ENCODE measurements at regions not wholly inside any gene's neighbourhood (a gene's known extent, or its start where the extent isn't known, plus 50 kb on each side); places are given as distances from the start of the nearest gene placed in this dataset.
A peak's percentile ranks its signal among the peaks of the same experiment; 100 is the strongest.

DNA sequence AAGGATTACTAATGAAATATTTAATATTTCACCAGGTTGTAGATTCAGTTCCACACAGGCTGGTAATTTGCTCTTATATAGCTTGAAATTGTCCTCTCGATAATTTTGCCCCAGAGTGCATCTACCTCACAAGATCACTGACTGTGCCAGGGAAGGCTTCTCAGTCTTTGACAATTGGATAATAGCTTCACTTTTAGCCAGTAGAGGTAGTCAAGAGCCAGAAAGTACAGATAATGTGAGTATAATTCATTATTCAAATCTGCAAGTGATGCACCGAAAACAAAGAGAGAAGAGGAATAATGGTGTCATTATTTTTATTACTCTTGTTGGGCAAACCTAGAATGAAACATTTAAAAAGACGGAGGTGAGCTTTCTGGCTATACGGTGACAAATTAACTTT, 292.8 kb downstream of the EN1 start:
- DNase-seq (ENCODE audit: insufficient read length, low spot score): no peak
- FAIRE-seq: no peak

GRCh38 chr2:118549503-118549902, 297.9 kb downstream of the EN1 start:
- FAIRE-seq (no peak), DNase-seq (ENCODE audit: insufficient read length, low spot score) (no peak)
- no peak for TF ChIP-seq POLR2A (IDR thresholded peaks at IDR 0.05; ENCODE audit: low read depth, low read length)

More for the DNA sequence above, 292.8 kb downstream of the EN1 start:
- TF ChIP-seq POLR2A (IDR thresholded peaks at IDR 0.05; ENCODE audit: low read depth, low read length): no peak

GRCh38 chr2:118548880-118549488, 298.5 kb downstream of the EN1 start:
- no peak for DNase-seq (ENCODE audit: insufficient read length, low spot score)
- no peak for TF ChIP-seq POLR2A (IDR thresholded peaks at IDR 0.05; ENCODE audit: low read depth, low read length)
- FAIRE-seq: no peak

- TF ChIP-seq POLR2A (IDR thresholded peaks at IDR 0.05; ENCODE audit: low read depth, low read length): no peak
- FAIRE-seq (no peak), DNase-seq (ENCODE audit: insufficient read length, low spot score) (peak; percentile 26)
Measured at GRCh38 chr2:118539290-118539689, 308.2 kb downstream of the EN1 start.

DNA sequence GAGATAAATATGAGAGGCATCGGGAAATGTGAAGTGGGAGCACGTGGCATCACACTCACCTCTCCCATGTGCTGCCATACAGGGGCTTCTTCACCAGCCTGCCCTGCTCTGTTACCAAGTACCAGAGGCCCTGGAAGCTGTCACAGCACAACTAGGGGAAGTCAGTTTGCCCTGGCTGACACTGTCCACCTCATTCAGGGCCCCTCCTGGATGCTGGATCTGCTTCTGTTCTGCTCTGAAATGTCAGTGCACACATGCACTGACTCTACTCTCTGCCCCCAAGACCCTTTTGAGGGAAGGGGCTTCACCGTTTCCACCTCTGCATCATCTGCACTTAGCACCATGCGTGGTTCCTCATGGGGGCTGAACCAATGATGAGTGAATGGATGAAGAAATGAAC, 311.1 kb downstream of the EN1 start:
- DNase-seq (ENCODE audit: insufficient read length, low spot score) (no peak), FAIRE-seq (no peak)
- TF ChIP-seq POLR2A (IDR thresholded peaks at IDR 0.05; ENCODE audit: low read depth, low read length): no peak

- TF ChIP-seq POLR2A (IDR thresholded peaks at IDR 0.05; ENCODE audit: low read depth, low read length): no peak
- FAIRE-seq: no peak
- DNase-seq (ENCODE audit: insufficient read length, low spot score): no peak
Measured at GRCh38 chr2:118535818-118536212, 311.6 kb downstream of the EN1 start.

GRCh38 chr2:118535171-118535817, 312.2 kb downstream of the EN1 start:
- no peak for FAIRE-seq
- TF ChIP-seq POLR2A (IDR thresholded peaks at IDR 0.05; ENCODE audit: low read depth, low read length): no peak
- DNase-seq (ENCODE audit: insufficient read length, low spot score): no peak

- no peak for FAIRE-seq
- no peak for DNase-seq (ENCODE audit: insufficient read length, low spot score)
- TF ChIP-seq POLR2A (IDR thresholded peaks at IDR 0.05; ENCODE audit: low read depth, low read length): no peak
Measured at GRCh38 chr2:118530976-118531375, 316.5 kb downstream of the EN1 start.

DNA sequence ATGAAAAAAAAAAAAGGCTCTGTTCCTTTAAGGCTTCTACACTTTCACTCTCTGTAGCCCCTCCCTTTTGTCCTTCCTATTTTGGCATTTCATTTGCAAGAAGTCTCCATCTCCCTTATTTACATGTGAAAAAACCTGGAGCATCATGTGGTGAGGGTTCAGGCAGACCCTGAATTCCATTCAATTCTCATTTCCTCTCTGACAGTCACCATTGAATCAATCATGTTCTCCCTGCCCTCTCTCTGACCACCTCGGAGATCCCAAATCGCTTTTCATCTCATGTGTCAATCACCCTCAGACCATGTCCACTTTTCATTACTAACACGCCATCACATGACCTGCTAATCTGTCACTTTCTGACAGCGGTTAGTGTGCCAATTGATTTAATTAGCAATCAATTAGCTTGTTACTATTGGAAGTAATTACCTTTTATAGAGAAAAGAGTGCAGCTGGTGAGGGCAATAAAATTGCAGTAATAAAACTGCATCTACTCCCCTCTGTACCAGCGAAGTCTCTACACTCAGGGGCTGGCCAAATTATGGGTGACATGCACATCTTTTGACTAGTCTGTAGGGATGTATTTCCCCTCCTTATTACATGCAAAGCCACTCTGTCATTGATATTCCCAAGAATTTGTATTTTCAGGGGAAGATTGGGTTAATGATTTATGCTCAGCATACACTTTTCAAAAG, 317.4 kb downstream of the EN1 start:
- DNase-seq (ENCODE audit: insufficient read length, low spot score) (no peak), FAIRE-seq (no peak)
- TF ChIP-seq POLR2A (IDR thresholded peaks at IDR 0.05; ENCODE audit: low read depth, low read length): no peak

- TF ChIP-seq POLR2A (IDR thresholded peaks at IDR 0.05; ENCODE audit: low read depth, low read length): no peak
- FAIRE-seq (no peak), DNase-seq (ENCODE audit: insufficient read length, low spot score) (no peak)
Measured at GRCh38 chr2:118527571-118527970, 319.9 kb downstream of the EN1 start.

GRCh38 chr2:118525346-118525745, 322.1 kb downstream of the EN1 start:
- no peak for DNase-seq (ENCODE audit: insufficient read length, low spot score)
- no peak for FAIRE-seq
- no peak for TF ChIP-seq POLR2A (IDR thresholded peaks at IDR 0.05; ENCODE audit: low read depth, low read length)

- FAIRE-seq: no peak
- DNase-seq (ENCODE audit: insufficient read length, low spot score): no peak
- TF ChIP-seq POLR2A (IDR thresholded peaks at IDR 0.05; ENCODE audit: low read depth, low read length): no peak
Measured at GRCh38 chr2:118524911-118525310, 322.5 kb downstream of the EN1 start.

DNA sequence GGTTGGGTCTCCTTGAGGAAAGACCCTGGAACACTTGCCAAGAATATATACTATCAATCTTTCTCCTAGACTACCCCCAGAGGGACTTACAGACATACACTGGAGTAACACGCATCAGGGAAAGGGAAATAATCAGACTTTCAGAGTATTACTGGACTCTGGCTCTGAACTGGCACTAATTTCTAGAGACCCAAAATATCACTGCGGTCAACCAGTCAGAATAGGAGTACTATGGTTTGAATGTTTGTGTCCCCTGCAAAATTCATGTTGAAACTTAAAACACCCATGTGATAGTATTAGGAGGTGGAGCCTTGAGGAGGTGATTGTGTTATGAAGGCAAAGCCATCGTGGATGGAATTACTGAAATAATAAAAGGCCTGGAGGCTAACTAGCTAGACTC, 323.7 kb downstream of the EN1 start:
- DNase-seq (ENCODE audit: insufficient read length, low spot score) (no peak), FAIRE-seq (no peak)
- no peak for TF ChIP-seq POLR2A (IDR thresholded peaks at IDR 0.05; ENCODE audit: low read depth, low read length)

DNA sequence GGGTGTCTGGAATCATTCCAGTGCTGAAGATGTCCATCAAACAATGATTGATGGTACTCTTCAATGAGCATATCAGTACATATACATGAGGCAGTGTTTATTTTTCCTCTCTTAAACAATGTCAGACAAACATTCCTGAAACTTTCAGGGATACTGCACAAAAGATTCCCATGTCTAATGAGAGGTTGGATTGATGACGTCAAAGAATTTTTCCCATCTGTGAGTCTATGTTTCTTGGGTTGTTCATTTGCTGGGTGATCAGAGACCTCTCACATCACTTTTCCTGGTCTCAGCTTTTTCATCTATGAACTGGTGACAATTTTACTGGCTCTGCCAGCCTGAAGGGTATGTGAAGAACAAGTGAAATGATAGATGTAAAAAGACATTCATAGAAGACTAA, 325.5 kb downstream of the EN1 start:
- no peak for DNase-seq (ENCODE audit: insufficient read length, low spot score)
- FAIRE-seq: no peak
- no peak for TF ChIP-seq POLR2A (IDR thresholded peaks at IDR 0.05; ENCODE audit: low read depth, low read length)

DNA sequence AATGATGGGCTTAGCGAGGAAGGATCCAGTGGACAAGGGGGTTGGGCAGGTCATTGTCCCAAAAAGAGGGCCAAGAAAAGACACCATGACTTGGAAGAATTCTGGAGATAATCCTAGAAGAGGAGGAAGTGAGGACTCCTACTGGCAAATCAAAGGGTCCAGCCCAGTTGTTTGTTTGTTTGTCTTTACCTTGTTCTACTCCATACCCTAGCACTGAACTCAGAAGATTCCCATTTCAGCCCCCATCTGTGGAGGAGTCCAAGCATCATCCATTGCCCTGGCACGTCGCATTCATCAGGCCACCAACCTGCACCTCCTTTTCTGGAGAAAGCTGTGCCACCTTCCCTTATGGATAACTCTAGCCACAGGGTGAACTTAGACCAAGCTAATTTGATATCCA, 326.2 kb downstream of the EN1 start:
- TF ChIP-seq POLR2A (IDR thresholded peaks at IDR 0.05; ENCODE audit: low read depth, low read length): no peak
- no peak for DNase-seq (ENCODE audit: insufficient read length, low spot score)
- no peak for FAIRE-seq

All from H54 (cell line).